22Rv1 (cell line): ENCODE measurements at regions not wholly inside any gene's neighbourhood (a gene's known extent, or its start where the extent isn't known, plus 50 kb on each side); places are given as distances from the start of the nearest gene placed in this dataset.

ENCODE experiments used
- ZFX ChIP-seq: fragments of 450-650 bp; IDR thresholded peaks from 2 replicates; pipeline ENCODE4 v1.6.1; 2017; ENCODE audit warnings: antibody characterized with exemption, borderline replicate concordance
- TF ChIP-seq, protein P1 (sequence below): fragments of 450-650 bp; IDR thresholded peaks from 2 replicates; pipeline ENCODE4 v1.5.1; 2017; ENCODE audit warnings: mild to moderate bottlenecking

DNA sequence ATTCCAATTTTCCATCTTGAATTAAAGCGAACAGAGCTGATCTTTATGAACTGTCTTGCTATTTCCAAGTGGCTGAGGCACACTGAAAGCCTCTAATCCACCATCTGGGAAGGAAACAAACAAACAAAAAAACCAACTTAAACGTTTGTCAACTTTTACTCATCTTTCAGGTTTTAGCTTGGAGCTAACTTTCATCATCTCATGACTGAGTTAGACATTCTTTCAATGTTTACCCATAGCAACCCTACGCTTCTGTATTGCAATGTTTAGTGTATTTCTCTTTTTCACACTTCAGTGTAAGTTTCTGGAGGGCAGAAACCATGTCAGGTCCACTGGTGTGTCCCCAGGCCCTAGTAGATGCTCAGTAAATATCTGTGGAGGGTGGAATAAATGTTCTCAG is 343.8 kb downstream of the GBA3 start:
- TF ChIP-seq, protein P1, sequence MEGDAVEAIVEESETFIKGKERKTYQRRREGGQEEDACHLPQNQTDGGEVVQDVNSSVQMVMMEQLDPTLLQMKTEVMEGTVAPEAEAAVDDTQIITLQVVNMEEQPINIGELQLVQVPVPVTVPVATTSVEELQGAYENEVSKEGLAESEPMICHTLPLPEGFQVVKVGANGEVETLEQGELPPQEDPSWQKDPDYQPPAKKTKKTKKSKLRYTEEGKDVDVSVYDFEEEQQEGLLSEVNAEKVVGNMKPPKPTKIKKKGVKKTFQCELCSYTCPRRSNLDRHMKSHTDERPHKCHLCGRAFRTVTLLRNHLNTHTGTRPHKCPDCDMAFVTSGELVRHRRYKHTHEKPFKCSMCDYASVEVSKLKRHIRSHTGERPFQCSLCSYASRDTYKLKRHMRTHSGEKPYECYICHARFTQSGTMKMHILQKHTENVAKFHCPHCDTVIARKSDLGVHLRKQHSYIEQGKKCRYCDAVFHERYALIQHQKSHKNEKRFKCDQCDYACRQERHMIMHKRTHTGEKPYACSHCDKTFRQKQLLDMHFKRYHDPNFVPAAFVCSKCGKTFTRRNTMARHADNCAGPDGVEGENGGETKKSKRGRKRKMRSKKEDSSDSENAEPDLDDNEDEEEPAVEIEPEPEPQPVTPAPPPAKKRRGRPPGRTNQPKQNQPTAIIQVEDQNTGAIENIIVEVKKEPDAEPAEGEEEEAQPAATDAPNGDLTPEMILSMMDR: no peak
- no peak for TF ChIP-seq ZFX
